ENCODE measurements at regions not wholly inside any gene's neighbourhood (a gene's known extent, or its start where the extent isn't known, plus 50 kb on each side); places are given as distances from the start of the nearest gene placed in this dataset.

DNA sequence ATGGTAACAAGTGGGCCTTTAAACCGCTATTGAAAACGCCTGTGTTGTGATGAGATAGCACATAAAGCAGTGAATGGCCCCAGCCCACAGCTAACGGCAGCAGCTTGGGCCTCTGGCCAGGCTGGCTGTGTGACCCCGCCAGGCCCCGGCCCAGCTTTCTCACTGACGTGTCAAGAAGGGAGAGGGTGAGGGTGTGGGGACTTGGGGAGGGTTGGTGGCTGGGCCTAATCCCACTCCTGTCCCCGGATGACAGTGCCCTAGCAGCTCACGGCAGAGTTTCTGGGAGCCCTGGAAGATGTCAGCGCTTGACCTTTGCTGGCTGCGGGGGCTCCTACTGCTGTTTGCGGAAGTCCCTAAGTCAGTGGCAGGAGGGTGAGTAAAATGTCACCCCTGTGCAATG is 88.9 kb upstream of the SHH start:
- Histone ChIP-seq H3K9me2 (ENCODE audit: insufficient read depth) (no peaks in the 10 kb centered on the region), H3K27ac (ENCODE audit: low read depth) (no peak overlapping the region), H3F3A (replicated peaks; ENCODE audit: low read depth) (no peaks in the 10 kb centered on the region), H3K27me3 (ENCODE audit: insufficient read depth) (no peaks in the 10 kb centered on the region), H3K79me2 (replicated peaks; ENCODE audit: insufficient read depth) (no peaks in the 10 kb centered on the region), H3K4me1 (ENCODE audit: insufficient read depth) (no peaks in the 10 kb centered on the region), H3K4me2 (no peak overlapping the region), H3K4me3 (no peak overlapping the region), H4K20me1 (replicated peaks; ENCODE audit: insufficient read depth) (no peaks in the 10 kb centered on the region), H2AFZ (no peak overlapping the region), H3K36me3 (ENCODE audit: insufficient read depth) (no peaks in the 10 kb centered on the region)
- Mint-ChIP-seq H3K9me3 (peaks cover 15% of the 10 kb centered on the region), H3K4me3 (no peak overlapping the region), H3K27ac (no peak overlapping the region), H3K4me1 (no peaks in the 10 kb centered on the region), H3K36me3 (ENCODE audit: low read depth) (no peaks in the 10 kb centered on the region; the same call in 1 of the 3 replicates), H3K27me3 (ENCODE audit: insufficient read depth, low read depth, poor library complexity) (peaks cover 3% of the 10 kb centered on the region)
- ATAC-seq (no peak), DNase-seq (ENCODE audit: low spot score) (no peak)
- TF ChIP-seq CREB1 (CRISPR knock-in tag; IDR thresholded peaks at IDR 0.05; ENCODE audit: low read depth) = no peak
- TF ChIP-seq EZH2 (IDR thresholded peaks at IDR 0.05; ENCODE audit: low read depth, unreplicated experiment) = no peak
- no peak for TF ChIP-seq ZNF331 (CRISPR knock-in tag; IDR thresholded peaks at IDR 0.05; ENCODE audit: low read depth)
- no peak for TF ChIP-seq NANOG (IDR thresholded peaks at IDR 0.05; ENCODE audit: borderline replicate concordance)
- TF ChIP-seq, protein P1, sequence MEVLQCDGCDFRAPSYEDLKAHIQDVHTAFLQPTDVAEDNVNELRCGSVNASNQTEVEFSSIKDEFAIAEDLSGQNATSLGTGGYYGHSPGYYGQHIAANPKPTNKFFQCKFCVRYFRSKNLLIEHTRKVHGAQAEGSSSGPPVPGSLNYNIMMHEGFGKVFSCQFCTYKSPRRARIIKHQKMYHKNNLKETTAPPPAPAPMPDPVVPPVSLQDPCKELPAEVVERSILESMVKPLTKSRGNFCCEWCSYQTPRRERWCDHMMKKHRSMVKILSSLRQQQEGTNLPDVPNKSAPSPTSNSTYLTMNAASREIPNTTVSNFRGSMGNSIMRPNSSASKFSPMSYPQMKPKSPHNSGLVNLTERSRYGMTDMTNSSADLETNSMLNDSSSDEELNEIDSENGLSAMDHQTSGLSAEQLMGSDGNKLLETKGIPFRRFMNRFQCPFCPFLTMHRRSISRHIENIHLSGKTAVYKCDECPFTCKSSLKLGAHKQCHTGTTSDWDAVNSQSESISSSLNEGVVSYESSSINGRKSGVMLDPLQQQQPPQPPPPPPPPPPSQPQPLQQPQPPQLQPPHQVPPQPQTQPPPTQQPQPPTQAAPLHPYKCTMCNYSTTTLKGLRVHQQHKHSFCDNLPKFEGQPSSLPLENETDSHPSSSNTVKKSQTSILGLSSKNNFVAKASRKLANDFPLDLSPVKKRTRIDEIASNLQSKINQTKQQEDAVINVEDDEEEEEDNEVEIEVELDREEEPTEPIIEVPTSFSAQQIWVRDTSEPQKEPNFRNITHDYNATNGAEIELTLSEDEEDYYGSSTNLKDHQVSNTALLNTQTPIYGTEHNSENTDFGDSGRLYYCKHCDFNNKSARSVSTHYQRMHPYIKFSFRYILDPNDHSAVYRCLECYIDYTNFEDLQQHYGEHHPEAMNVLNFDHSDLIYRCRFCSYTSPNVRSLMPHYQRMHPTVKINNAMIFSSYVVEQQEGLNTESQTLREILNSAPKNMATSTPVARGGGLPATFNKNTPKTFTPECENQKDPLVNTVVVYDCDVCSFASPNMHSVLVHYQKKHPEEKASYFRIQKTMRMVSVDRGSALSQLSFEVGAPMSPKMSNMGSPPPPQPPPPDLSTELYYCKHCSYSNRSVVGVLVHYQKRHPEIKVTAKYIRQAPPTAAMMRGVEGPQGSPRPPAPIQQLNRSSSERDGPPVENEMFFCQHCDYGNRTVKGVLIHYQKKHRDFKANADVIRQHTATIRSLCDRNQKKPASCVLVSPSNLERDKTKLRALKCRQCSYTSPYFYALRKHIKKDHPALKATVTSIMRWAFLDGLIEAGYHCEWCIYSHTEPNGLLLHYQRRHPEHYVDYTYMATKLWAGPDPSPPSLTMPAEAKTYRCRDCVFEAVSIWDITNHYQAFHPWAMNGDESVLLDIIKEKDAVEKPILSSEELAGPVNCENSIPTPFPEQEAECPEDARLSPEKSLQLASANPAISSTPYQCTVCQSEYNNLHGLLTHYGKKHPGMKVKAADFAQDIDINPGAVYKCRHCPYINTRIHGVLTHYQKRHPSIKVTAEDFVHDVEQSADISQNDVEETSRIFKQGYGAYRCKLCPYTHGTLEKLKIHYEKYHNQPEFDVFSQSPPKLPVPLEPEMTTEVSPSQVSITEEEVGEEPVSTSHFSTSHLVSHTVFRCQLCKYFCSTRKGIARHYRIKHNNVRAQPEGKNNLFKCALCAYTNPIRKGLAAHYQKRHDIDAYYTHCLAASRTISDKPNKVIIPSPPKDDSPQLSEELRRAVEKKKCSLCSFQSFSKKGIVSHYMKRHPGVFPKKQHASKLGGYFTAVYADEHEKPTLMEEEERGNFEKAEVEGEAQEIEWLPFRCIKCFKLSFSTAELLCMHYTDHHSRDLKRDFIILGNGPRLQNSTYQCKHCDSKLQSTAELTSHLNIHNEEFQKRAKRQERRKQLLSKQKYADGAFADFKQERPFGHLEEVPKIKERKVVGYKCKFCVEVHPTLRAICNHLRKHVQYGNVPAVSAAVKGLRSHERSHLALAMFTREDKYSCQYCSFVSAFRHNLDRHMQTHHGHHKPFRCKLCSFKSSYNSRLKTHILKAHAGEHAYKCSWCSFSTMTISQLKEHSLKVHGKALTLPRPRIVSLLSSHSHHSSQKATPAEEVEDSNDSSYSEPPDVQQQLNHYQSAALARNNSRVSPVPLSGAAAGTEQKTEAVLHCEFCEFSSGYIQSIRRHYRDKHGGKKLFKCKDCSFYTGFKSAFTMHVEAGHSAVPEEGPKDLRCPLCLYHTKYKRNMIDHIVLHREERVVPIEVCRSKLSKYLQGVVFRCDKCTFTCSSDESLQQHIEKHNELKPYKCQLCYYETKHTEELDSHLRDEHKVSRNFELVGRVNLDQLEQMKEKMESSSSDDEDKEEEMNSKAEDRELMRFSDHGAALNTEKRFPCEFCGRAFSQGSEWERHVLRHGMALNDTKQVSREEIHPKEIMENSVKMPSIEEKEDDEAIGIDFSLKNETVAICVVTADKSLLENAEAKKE (CRISPR knock-in tag; IDR thresholded peaks at IDR 0.05) = no peak
- TF ChIP-seq, protein P2, sequence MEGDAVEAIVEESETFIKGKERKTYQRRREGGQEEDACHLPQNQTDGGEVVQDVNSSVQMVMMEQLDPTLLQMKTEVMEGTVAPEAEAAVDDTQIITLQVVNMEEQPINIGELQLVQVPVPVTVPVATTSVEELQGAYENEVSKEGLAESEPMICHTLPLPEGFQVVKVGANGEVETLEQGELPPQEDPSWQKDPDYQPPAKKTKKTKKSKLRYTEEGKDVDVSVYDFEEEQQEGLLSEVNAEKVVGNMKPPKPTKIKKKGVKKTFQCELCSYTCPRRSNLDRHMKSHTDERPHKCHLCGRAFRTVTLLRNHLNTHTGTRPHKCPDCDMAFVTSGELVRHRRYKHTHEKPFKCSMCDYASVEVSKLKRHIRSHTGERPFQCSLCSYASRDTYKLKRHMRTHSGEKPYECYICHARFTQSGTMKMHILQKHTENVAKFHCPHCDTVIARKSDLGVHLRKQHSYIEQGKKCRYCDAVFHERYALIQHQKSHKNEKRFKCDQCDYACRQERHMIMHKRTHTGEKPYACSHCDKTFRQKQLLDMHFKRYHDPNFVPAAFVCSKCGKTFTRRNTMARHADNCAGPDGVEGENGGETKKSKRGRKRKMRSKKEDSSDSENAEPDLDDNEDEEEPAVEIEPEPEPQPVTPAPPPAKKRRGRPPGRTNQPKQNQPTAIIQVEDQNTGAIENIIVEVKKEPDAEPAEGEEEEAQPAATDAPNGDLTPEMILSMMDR (conservative IDR thresholded peaks at IDR 0.05; ENCODE audit: low read depth in 2 of 2) = no peak
- TF ChIP-seq, protein P3, sequence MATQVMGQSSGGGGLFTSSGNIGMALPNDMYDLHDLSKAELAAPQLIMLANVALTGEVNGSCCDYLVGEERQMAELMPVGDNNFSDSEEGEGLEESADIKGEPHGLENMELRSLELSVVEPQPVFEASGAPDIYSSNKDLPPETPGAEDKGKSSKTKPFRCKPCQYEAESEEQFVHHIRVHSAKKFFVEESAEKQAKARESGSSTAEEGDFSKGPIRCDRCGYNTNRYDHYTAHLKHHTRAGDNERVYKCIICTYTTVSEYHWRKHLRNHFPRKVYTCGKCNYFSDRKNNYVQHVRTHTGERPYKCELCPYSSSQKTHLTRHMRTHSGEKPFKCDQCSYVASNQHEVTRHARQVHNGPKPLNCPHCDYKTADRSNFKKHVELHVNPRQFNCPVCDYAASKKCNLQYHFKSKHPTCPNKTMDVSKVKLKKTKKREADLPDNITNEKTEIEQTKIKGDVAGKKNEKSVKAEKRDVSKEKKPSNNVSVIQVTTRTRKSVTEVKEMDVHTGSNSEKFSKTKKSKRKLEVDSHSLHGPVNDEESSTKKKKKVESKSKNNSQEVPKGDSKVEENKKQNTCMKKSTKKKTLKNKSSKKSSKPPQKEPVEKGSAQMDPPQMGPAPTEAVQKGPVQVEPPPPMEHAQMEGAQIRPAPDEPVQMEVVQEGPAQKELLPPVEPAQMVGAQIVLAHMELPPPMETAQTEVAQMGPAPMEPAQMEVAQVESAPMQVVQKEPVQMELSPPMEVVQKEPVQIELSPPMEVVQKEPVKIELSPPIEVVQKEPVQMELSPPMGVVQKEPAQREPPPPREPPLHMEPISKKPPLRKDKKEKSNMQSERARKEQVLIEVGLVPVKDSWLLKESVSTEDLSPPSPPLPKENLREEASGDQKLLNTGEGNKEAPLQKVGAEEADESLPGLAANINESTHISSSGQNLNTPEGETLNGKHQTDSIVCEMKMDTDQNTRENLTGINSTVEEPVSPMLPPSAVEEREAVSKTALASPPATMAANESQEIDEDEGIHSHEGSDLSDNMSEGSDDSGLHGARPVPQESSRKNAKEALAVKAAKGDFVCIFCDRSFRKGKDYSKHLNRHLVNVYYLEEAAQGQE (IDR thresholded peaks at IDR 0.05; ENCODE audit: unreplicated experiment) = no peak
- TF ChIP-seq ZNF114 (CRISPR knock-in tag; IDR thresholded peaks at IDR 0.05) = no peak
- TF ChIP-seq JUNB (IDR thresholded peaks at IDR 0.05; ENCODE audit: unreplicated experiment) = no peak
- TF ChIP-seq, protein P4, sequence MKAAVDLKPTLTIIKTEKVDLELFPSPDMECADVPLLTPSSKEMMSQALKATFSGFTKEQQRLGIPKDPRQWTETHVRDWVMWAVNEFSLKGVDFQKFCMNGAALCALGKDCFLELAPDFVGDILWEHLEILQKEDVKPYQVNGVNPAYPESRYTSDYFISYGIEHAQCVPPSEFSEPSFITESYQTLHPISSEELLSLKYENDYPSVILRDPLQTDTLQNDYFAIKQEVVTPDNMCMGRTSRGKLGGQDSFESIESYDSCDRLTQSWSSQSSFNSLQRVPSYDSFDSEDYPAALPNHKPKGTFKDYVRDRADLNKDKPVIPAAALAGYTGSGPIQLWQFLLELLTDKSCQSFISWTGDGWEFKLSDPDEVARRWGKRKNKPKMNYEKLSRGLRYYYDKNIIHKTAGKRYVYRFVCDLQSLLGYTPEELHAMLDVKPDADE (IDR thresholded peaks at IDR 0.05) = no peak
- no peak for TF ChIP-seq POLR2AphosphoS5 (IDR thresholded peaks at IDR 0.05; ENCODE audit: low read depth)
- TF ChIP-seq STAT1 (IDR thresholded peaks at IDR 0.05; ENCODE audit: unreplicated experiment) = no peak
- TF ChIP-seq EZH2phosphoT487 (IDR thresholded peaks at IDR 0.05; ENCODE audit: unreplicated experiment) = no peak

All from GM23338 (cell line).